K562 (cell line): ENCODE measurements at regions not wholly inside any gene's neighbourhood (a gene's known extent, or its start where the extent isn't known, plus 50 kb on each side); places are given as distances from the start of the nearest gene placed in this dataset.

Source experiments
- ATAC-seq: fragments of 200-7000 bp; cut with Tn5 transposase; 3 replicates; pipeline ENCODE4 v1.9.1; 2020; ENCODE audit warnings: moderate library complexity
- BruUV-seq: library from RNA; stranded (reverse); fragments of 400-500 nt; replicated peaks from 2 replicates; lab custom pipeline; 2021; lab: Mats Ljungman, UMichigan
- CTCF ChIA-PET: fragments of 300-600 bp; formaldehyde crosslinking; extraction: SDS; loops from one replicate; lab custom pipeline; 2021; ENCODE audit warnings: low intra/inter-chr PET ratio; lab: Yijun Ruan, JAX
- POLR2A ChIA-PET: fragments of 300-600, 350-650 bp; sonication (Branson Sonifier 250); formaldehyde crosslinking; extraction: SDS; loops from one replicate; lab custom pipeline; 2021; ENCODE audit warnings: antibody characterized with exemption, inconsistent platforms; lab: Yijun Ruan, JAX
- DNase-seq, 4 experiments: peaks; one replicate each; pipeline versions ENCODE4 v3.0.0 to v3.0.0-alpha.2; 2011 to 2018; ENCODE audit warnings: low spot score in 3 of 4, mixed read lengths in 3 of 4; ENCODE audit errors: extremely low read depth in 1 of 4
- FAIRE-seq: peaks from 2 replicates; lab custom pipeline; 2011; peaks lifted over from hg19 to GRCh38; lab: Jason Lieb, UNC
- H2AFZ ChIP-seq: 2 replicates; pipeline ENCODE4 v1.6.0; 2011; ENCODE audit warnings: low read depth, low read length, control low read depth, inconsistent platforms
- H3K27ac ChIP-seq: fragments of 200-600 bp; 3 replicates; pipeline ENCODE4 v1.8.0; 2011; ENCODE audit warnings: low read depth, mild to moderate bottlenecking, control low read depth, inconsistent platforms, low read length, moderate library complexity, mixed read lengths; ENCODE audit errors: extremely low read depth
- H3K27me3 ChIP-seq, 2 experiments: fragments of 300-600 bp in 1 of 2; 2 replicates in 1 of 2; 3 replicates in 1 of 2; pipeline versions ENCODE4 v1.6.0 to v1.8.0; 2011; ENCODE audit warnings: inconsistent platforms in 2 of 2, low read length in 2 of 2, mild to moderate bottlenecking in 1 of 2, mixed read lengths in 1 of 2, moderate library complexity in 1 of 2; ENCODE audit not compliant: control insufficient read depth in 2 of 2, insufficient read depth in 2 of 2
- H3K36me3 ChIP-seq: fragments of 300-600 bp; 3 replicates; pipeline ENCODE4 v1.8.0; 2011; ENCODE audit warnings: mild to moderate bottlenecking, low read length, inconsistent platforms; ENCODE audit not compliant: control insufficient read depth, insufficient read depth
- H3K4me1 ChIP-seq, 2 experiments: fragments of 200-600 bp in 1 of 2; replicated peaks in 1 of 2; 2 replicates in 1 of 2; 3 replicates in 1 of 2; pipeline versions ENCODE4 v1.5.1 to v1.8.0; 2011; ENCODE audit warnings: inconsistent platforms in 2 of 2, low read length in 2 of 2, mild to moderate bottlenecking in 1 of 2, mixed read lengths in 1 of 2, moderate library complexity in 1 of 2; ENCODE audit not compliant: control insufficient read depth in 2 of 2, insufficient read depth in 2 of 2
- H3K4me2 ChIP-seq: 2 replicates; pipeline ENCODE4 v1.6.1; 2011; ENCODE audit warnings: low read length, control low read depth, inconsistent platforms, mixed read lengths; ENCODE audit not compliant: insufficient read depth
- H3K4me3 ChIP-seq: fragments of 200-600 bp; sonication (generic), shearing (Covaris generic); 2 replicates; pipeline ENCODE4 v1.5.1; 2016; ENCODE audit warnings: control low read depth, inconsistent platforms
- H3K79me2 ChIP-seq: fragments of 200-600 bp; 3 replicates; pipeline ENCODE4 v1.8.0; 2011; ENCODE audit warnings: low read length, inconsistent platforms; ENCODE audit not compliant: control insufficient read depth, insufficient read depth
- H3K9ac ChIP-seq, 2 experiments: 2 replicates each; pipeline versions ENCODE4 v1.6.0 to v1.6.1; 2011; ENCODE audit warnings: low read depth in 2 of 2, low read length in 2 of 2, control low read depth in 1 of 2, inconsistent platforms in 1 of 2, mild to moderate bottlenecking in 1 of 2, mixed read lengths in 1 of 2; ENCODE audit not compliant: insufficient read depth in 1 of 2
- H3K9me1 ChIP-seq: one replicate; pipeline ENCODE4 v1.6.0; 2011; ENCODE audit warnings: inconsistent platforms, mild to moderate bottlenecking, low read length, moderate library complexity; ENCODE audit not compliant: control insufficient read depth, insufficient read depth
- H3K9me3 ChIP-seq: replicated peaks from 2 replicates; pipeline ENCODE4 v1.5.1; 2011; ENCODE audit warnings: low read depth, low read length, inconsistent platforms; ENCODE audit not compliant: control insufficient read depth, insufficient read depth
- H4K20me1 ChIP-seq: replicated peaks from 2 replicates; pipeline ENCODE4 v1.6.1; 2011; ENCODE audit warnings: low read length, inconsistent platforms, mixed read lengths; ENCODE audit not compliant: control insufficient read depth, insufficient read depth
- CLOCK ChIP-seq: fragments of 250-450 bp; sonication (Bioruptor Pico); IDR thresholded peaks from 2 replicates; pipeline ENCODE4 v1.4.0; 2020; ENCODE audit warnings: mild to moderate bottlenecking, moderate library complexity, borderline replicate concordance
- EZH2 ChIP-seq: IDR thresholded peaks from 2 replicates; pipeline ENCODE4 v1.6.1; 2012; ENCODE audit warnings: low read depth, mild to moderate bottlenecking, inconsistent platforms, low read length, borderline replicate concordance
- KAT7 ChIP-seq: sonication (generic); formaldehyde crosslinking; IDR thresholded peaks from 2 replicates; pipeline ENCODE4 v1.8.0; 2022; ENCODE audit warnings: missing genetic modification reagents, mild to moderate bottlenecking, borderline replicate concordance
- MAFG ChIP-seq: fragments of 450-650 bp; conservative IDR thresholded peaks from 2 replicates; pipeline ENCODE4 v1.6.1; 2016; ENCODE audit warnings: missing genetic modification characterization, missing compliant biosample characterization
- RBM34 ChIP-seq: fragments of 200-400 bp; formaldehyde crosslinking; IDR thresholded peaks from 2 replicates; pipeline ENCODE4 v1.6.1; 2018; ENCODE audit warnings: low read length, borderline replicate concordance; ENCODE audit not compliant: insufficient read depth
- RFX1 ChIP-seq: fragments of 450-650 bp; IDR thresholded peaks from 2 replicates; pipeline ENCODE4 v1.6.1; 2016; ENCODE audit warnings: mild to moderate bottlenecking, moderate library complexity
- SRSF9 ChIP-seq: fragments of 200-400 bp; formaldehyde crosslinking; IDR thresholded peaks from 2 replicates; pipeline ENCODE4 v1.6.1; 2017; ENCODE audit warnings: low read depth, low read length, borderline replicate concordance
- STAG1 ChIP-seq: sonication (generic); formaldehyde crosslinking; IDR thresholded peaks from 2 replicates; pipeline ENCODE4 v1.5.0; 2020; ENCODE audit warnings: missing genetic modification reagents, borderline replicate concordance
- TFAM ChIP-seq: fragments of 250-450 bp; sonication (Bioruptor Pico); conservative IDR thresholded peaks from 2 replicates; pipeline ENCODE4 v1.5.0; 2021; ENCODE audit warnings: mild to moderate bottlenecking, moderate library complexity
- TRIM25 ChIP-seq: fragments of 450-650 bp; IDR thresholded peaks from 2 replicates; pipeline ENCODE4 v1.7.0; 2016; ENCODE audit warnings: borderline replicate concordance
- ZFX ChIP-seq: sonication (generic); formaldehyde crosslinking; IDR thresholded peaks from 2 replicates; pipeline ENCODE4 v1.8.0; 2022; ENCODE audit warnings: mild to moderate bottlenecking, missing genetic modification reagents, moderate library complexity
- ZNF146 ChIP-seq: IDR thresholded peaks from one replicate; pipeline ENCODE4 v1.6.1; 2018; ENCODE audit warnings: missing compliant biosample characterization; ENCODE audit not compliant: unreplicated experiment
- ZNF232 ChIP-seq: sonication (generic); formaldehyde crosslinking; IDR thresholded peaks from 2 replicates; pipeline ENCODE4 v1.8.0; 2022; ENCODE audit warnings: mild to moderate bottlenecking, missing genetic modification reagents
- ZNF347 ChIP-seq: fragments of 450-650 bp; formaldehyde crosslinking; IDR thresholded peaks from 2 replicates; pipeline ENCODE4 v1.4.0; 2020; ENCODE audit warnings: low read depth, mild to moderate bottlenecking, moderate library complexity
- ZNF354B ChIP-seq: fragments of 250-450 bp; sonication (Bioruptor Pico); IDR thresholded peaks from 2 replicates; pipeline ENCODE4 v1.4.0; 2020
- WGBS: fragments of 100-300 bp; shearing (Covaris generic); methylation state at CpG from one replicate; pipeline ENCODE4 v1.1.6; 2016; ENCODE audit warnings: low coverage, mixed read lengths; ENCODE audit not compliant: insufficient coverage; ENCODE audit errors: missing lambda C conversion rate; 5-methylcytosine and 5-hydroxymethylcytosine counted together
- in situ Hi-C: fragments of 300-500 bp; cut with MboI; formaldehyde crosslinking; loops from 4 replicates; pipeline ENCODE4 v1.15.0; 2018; ENCODE audit warnings: inconsistent platforms, mixed read lengths
- intact Hi-C: fragments of 100-400 bp; cut with micrococcal nuclease; formaldehyde crosslinking; loops from 2 replicates; pipeline ENCODE4 v1.14.2; 2022
- TF ChIP-seq, protein P1 (sequence below), 2 experiments: fragments of 450-650 bp in 1 of 2; sonication (generic) in 1 of 2; formaldehyde crosslinking; conservative IDR thresholded peaks; 2 replicates each; pipeline versions ENCODE4 v1.4.0 to v1.8.1; 2020 to 2022; ENCODE audit warnings: mild to moderate bottlenecking in 1 of 2, missing genetic modification reagents in 1 of 2

DNA sequence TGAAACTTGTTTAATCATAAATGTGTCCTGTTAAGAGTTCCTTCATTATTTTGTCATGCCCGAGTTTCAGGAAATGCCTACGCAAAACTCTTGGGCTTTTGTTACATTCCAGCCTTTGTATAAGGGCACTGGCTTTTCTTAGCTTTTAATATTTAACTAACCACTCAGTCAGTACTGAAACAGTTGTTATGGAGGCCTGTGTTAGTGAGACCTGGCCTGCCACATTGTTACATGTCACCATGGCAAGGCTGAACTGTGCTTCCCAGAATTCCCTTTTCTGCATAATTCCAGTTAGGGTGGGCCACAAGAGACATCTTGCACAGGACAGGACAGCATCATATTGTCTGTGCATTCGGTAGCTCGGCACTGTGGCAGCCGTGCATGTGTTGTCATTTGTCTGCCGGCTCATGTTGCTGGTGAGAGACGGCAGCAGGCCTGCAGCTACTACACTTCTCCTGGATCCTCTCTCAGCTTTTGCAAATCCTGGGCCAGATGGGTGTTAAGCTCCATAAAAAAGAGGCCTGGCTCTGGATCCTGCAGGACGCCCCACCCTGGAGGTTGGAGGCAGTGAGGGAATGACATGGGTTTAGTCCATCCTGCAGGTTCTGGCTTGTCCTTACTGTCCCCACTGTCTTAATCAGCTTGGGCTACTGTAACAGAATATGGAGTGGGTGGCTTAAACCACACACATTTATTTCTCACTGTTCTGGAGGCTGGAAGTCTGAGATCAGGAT is 128.8 kb upstream of the DTNBP1 start:
- H3K9me1 ChIP-seq = peaks cover 5% of the 10 kb centered on the region
- CTCF ChIA-PET = no interaction called here
- no peak overlapping the region for H3K27ac ChIP-seq
- POLR2A ChIA-PET = interaction anchor here (2.7 to 2.8 kb wide), 2 partner anchors 10 to 22 kb away, joined by 6 to 10 read pairs; no protein-coding TSS in a partner anchor
- DNase-seq = no peak
- WGBS = 86% methylated on average over 8 of the region's 8 CpGs
- H2AFZ ChIP-seq = peak overlapping the region; percentile 46
- H3K9ac ChIP-seq = no peak overlapping the region; a peak in 1 of 4 replicates
- intact Hi-C loops = loop anchor here (5.0 to 10.0 kb wide), 2 partner anchors 99 to 333 kb away; partner anchors contain the start of gene MYLIP
- H3K4me3 ChIP-seq = no peak overlapping the region
- H3K27me3 ChIP-seq = no peaks in the 10 kb centered on the region
- no peak for ATAC-seq
- in situ Hi-C loops = no loop called here
- H4K20me1 ChIP-seq = no peaks in the 10 kb centered on the region
- FAIRE-seq = no peak
- no peaks in the 10 kb centered on the region for H3K9me3 ChIP-seq
- H3K36me3 ChIP-seq = no peaks in the 10 kb centered on the region
- no TSS peak for BruUV-seq
- H3K4me2 ChIP-seq = no peak overlapping the region
- no peaks in the 10 kb centered on the region for H3K79me2 ChIP-seq
- H3K4me1 ChIP-seq = peaks cover 8 to 29% of the 10 kb centered on the region in 2 experiments
- TF ChIP-seq ZNF146 (CRISPR knock-in tag) (no peak), RFX1 (no peak), ZNF347 (CRISPR knock-in tag) (no peak), ZFX (CRISPR knock-in tag) (no peak), ZNF354B (no peak), ZNF232 (no peak), TFAM (CRISPR knock-in tag) (no peak), RBM34 (no peak), KAT7 (CRISPR knock-in tag) (no peak), MAFG (tag) (no peak), EZH2 (no peak), TRIM25 (no peak), SRSF9 (no peak), CLOCK (no peak), STAG1 (CRISPR knock-in tag) (no peak)
- TF ChIP-seq, protein P1, sequence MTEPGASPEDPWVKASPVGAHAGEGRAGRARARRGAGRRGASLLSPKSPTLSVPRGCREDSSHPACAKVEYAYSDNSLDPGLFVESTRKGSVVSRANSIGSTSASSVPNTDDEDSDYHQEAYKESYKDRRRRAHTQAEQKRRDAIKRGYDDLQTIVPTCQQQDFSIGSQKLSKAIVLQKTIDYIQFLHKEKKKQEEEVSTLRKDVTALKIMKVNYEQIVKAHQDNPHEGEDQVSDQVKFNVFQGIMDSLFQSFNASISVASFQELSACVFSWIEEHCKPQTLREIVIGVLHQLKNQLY (CRISPR knock-in tag; conservative IDR thresholded peaks at IDR 0.05) = no peak
